IMR-90 (cell line): ENCODE measurements at regions not wholly inside any gene's neighbourhood (a gene's known extent, or its start where the extent isn't known, plus 50 kb on each side); places are given as distances from the start of the nearest gene placed in this dataset.
A peak's percentile ranks its signal among the peaks of the same experiment; 100 is the strongest.

Experiments
- ATAC-seq: fragments of 200-7000 bp; cut with Tn5 transposase; 2 replicates; pipeline ENCODE4 v1.9.1; 2020; ENCODE audit warnings: low read depth, mild to moderate bottlenecking, moderate library complexity
- BruUV-seq: library from RNA; stranded (reverse); fragments of 400-500 nt; replicated peaks from 2 replicates; lab custom pipeline; 2021; lab: Mats Ljungman, UMichigan
- CTCF ChIA-PET: fragments of 300-600 bp; formaldehyde crosslinking; extraction: SDS; loops from one replicate; lab custom pipeline; 2021; ENCODE audit warnings: antibody characterized with exemption; lab: Yijun Ruan, JAX
- POLR2A ChIA-PET: fragments of 300-600 bp; sonication (Branson Sonifier 250); formaldehyde crosslinking; loops from one replicate; lab custom pipeline; 2022; ENCODE audit warnings: antibody characterized with exemption; ENCODE audit not compliant: unreplicated experiment; lab: Charles Lee
- DNase-seq: peaks from one replicate; pipeline ENCODE4 v3.0.0; 2013
- H2AFZ ChIP-seq: replicated peaks from 2 replicates; pipeline ENCODE3; 2013; ENCODE audit warnings: low read length, mild to moderate bottlenecking; ENCODE audit not compliant: poor library complexity
- H2AK5ac ChIP-seq: 2 replicates; pipeline ENCODE4 v1.6.1; 2013; ENCODE audit warnings: low read depth, low read length, inconsistent platforms
- H2AK9ac ChIP-seq: replicated peaks from 2 replicates; pipeline ENCODE3; 2013; ENCODE audit warnings: mild to moderate bottlenecking, low read depth, low read length, moderate library complexity; ENCODE audit not compliant: poor library complexity
- H2BK120ac ChIP-seq: 2 replicates; pipeline ENCODE4 v1.6.1; 2013; ENCODE audit warnings: low read depth, low read length, inconsistent platforms
- H2BK15ac ChIP-seq: 3 replicates; pipeline ENCODE4 v1.6.1; 2013; ENCODE audit warnings: low read depth, low read length, inconsistent platforms
- H2BK20ac ChIP-seq: 2 replicates; pipeline ENCODE4 v1.6.1; 2013; ENCODE audit warnings: low read depth, mild to moderate bottlenecking, inconsistent platforms, low read length, moderate library complexity
- H2BK5ac ChIP-seq: 2 replicates; pipeline ENCODE4 v1.6.1; 2013; ENCODE audit warnings: mild to moderate bottlenecking, low read depth, low read length, inconsistent platforms; ENCODE audit not compliant: poor library complexity, severe bottlenecking
- H3K14ac ChIP-seq: replicated peaks from 2 replicates; pipeline ENCODE4 v1.6.1; 2013; ENCODE audit warnings: low read depth, low read length, inconsistent platforms
- H3K18ac ChIP-seq: 2 replicates; pipeline ENCODE4 v1.6.1; 2013; ENCODE audit warnings: low read depth, low read length, control low read depth
- H3K23ac ChIP-seq: 2 replicates; pipeline ENCODE4 v1.6.1; 2013; ENCODE audit warnings: low read depth, low read length, inconsistent platforms
- H3K27ac ChIP-seq: 2 replicates; pipeline ENCODE4 v1.5.1; 2013; ENCODE audit warnings: mild to moderate bottlenecking, control low read depth, low read length; ENCODE audit not compliant: insufficient read depth
- H3K27me3 ChIP-seq: 2 replicates; pipeline ENCODE4 v1.6.1; 2013; ENCODE audit warnings: low read length; ENCODE audit not compliant: control insufficient read depth, insufficient read depth
- H3K36me3 ChIP-seq: 2 replicates; pipeline ENCODE4 v1.6.1; 2013; ENCODE audit warnings: low read length, mixed read lengths; ENCODE audit not compliant: control insufficient read depth, insufficient read depth
- H3K4ac ChIP-seq: 2 replicates; pipeline ENCODE4 v1.6.1; 2013; ENCODE audit warnings: low read depth, low read length, inconsistent platforms
- H3K4me1 ChIP-seq: 2 replicates; pipeline ENCODE4 v1.6.1; 2013; ENCODE audit warnings: low read length, mixed read lengths; ENCODE audit not compliant: control insufficient read depth, insufficient read depth
- H3K4me2 ChIP-seq: 2 replicates; pipeline ENCODE4 v1.6.1; 2013; ENCODE audit warnings: low read depth, mild to moderate bottlenecking, control low read depth, low read length, moderate library complexity
- H3K4me3 ChIP-seq: 2 replicates; pipeline ENCODE4 v1.5.1; 2013; ENCODE audit warnings: low read depth, mild to moderate bottlenecking, control low read depth, low read length, moderate library complexity; ENCODE audit not compliant: insufficient read depth
- H3K56ac ChIP-seq: 2 replicates; pipeline ENCODE4 v1.6.1; 2013; ENCODE audit warnings: low read length, inconsistent platforms; ENCODE audit not compliant: insufficient read depth; ENCODE audit errors: extremely low read depth
- H3K79me1 ChIP-seq, 2 experiments: 2 replicates each; pipeline ENCODE4 v1.6.1; 2013; ENCODE audit warnings: low read length in 2 of 2, inconsistent platforms in 1 of 2, low read depth in 1 of 2
- H3K9ac ChIP-seq: 2 replicates; pipeline ENCODE4 v1.6.1; 2013; ENCODE audit warnings: low read depth, low read length, control low read depth
- H3K9me1 ChIP-seq: 2 replicates; pipeline ENCODE4 v1.6.1; 2013; ENCODE audit warnings: low read length, inconsistent platforms; ENCODE audit not compliant: insufficient read depth
- H3K9me3 ChIP-seq: 2 replicates; pipeline ENCODE4 v1.6.1; 2013; ENCODE audit warnings: low read length; ENCODE audit not compliant: control insufficient read depth, insufficient read depth
- H4K20me1 ChIP-seq: 2 replicates; pipeline ENCODE4 v1.6.1; 2013; ENCODE audit warnings: low read length, inconsistent platforms; ENCODE audit not compliant: insufficient read depth
- H4K5ac ChIP-seq: 2 replicates; pipeline ENCODE4 v1.6.1; 2013; ENCODE audit warnings: mild to moderate bottlenecking, low read depth, low read length, control low read depth
- H4K8ac ChIP-seq, 2 experiments: 2 replicates each; pipeline ENCODE4 v1.6.1; 2013; ENCODE audit warnings: low read depth in 2 of 2, low read length in 2 of 2, control low read depth in 1 of 2, inconsistent platforms in 1 of 2
- H4K91ac ChIP-seq: 2 replicates; pipeline ENCODE4 v1.6.1; 2013; ENCODE audit warnings: low read depth, low read length, inconsistent platforms; ENCODE audit not compliant: insufficient read depth
- CHD1 ChIP-seq: IDR thresholded peaks from 2 replicates; pipeline ENCODE4 v1.6.1; 2012; ENCODE audit warnings: low read depth, low read length, improper control_type of control experiment
- FOS ChIP-seq: fragments of 150-350 bp; IDR thresholded peaks from 2 replicates; pipeline ENCODE4 v1.6.1; 2016; ENCODE audit warnings: low read depth, low read length
- MAFK ChIP-seq: IDR thresholded peaks from 2 replicates; pipeline ENCODE4 v1.6.1; 2012; ENCODE audit warnings: low read depth, low read length, improper control_type of control experiment
- MAZ ChIP-seq: IDR thresholded peaks from 2 replicates; pipeline ENCODE4 v1.6.1; 2012; ENCODE audit warnings: low read depth, mild to moderate bottlenecking, low read length, improper control_type of control experiment, moderate library complexity, borderline replicate concordance
- MXI1 ChIP-seq: IDR thresholded peaks from 2 replicates; pipeline ENCODE4 v1.6.1; 2012; ENCODE audit warnings: low read depth, mild to moderate bottlenecking, low read length, moderate library complexity, borderline replicate concordance
- RAD21 ChIP-seq: IDR thresholded peaks from 2 replicates; pipeline ENCODE4 v1.6.1; 2012; ENCODE audit warnings: low read length, improper control_type of control experiment
- WGBS, 2 experiments: methylation state at CpG; one replicate each; pipeline versions ENCODE4 v1.1.5 to v1.1.7; 2013; ENCODE audit warnings: missing lambda C conversion rate in 2 of 2; ENCODE audit not compliant: insufficient read length in 1 of 2; ENCODE audit errors: extremely low coverage in 2 of 2; 5-methylcytosine and 5-hydroxymethylcytosine counted together
- dilution Hi-C: fragments of 300-500 bp; cut with HindIII; formaldehyde crosslinking; loops from one replicate; pipeline ENCODE4 v1.14.3; 2018; ENCODE audit warnings: low sequenced_read_pairs; ENCODE audit not compliant: unreplicated experiment
- in situ Hi-C: fragments of 300-500 bp; cut with MboI; formaldehyde crosslinking; loops from 3 replicates; pipeline ENCODE4 v1.14.3; 2019; ENCODE audit warnings: low sequenced_read_pairs, inconsistent platforms, mixed read lengths
- intact Hi-C: fragments of 100-400 bp; cut with micrococcal nuclease; formaldehyde crosslinking; loops from 2 replicates; pipeline ENCODE4 v1.10.0; 2022
- TF ChIP-seq, protein P1 (sequence below): fragments of 150-350 bp; IDR thresholded peaks from 2 replicates; pipeline ENCODE4 v1.6.1; 2017; ENCODE audit warnings: mild to moderate bottlenecking, antibody characterized with exemption, low read length, low read depth
- TF ChIP-seq, protein P2 (sequence below): fragments of 150-350 bp; IDR thresholded peaks from 2 replicates; pipeline ENCODE4 v1.6.1; 2016; ENCODE audit warnings: low read depth, mild to moderate bottlenecking, low read length, moderate library complexity, borderline replicate concordance
- TF ChIP-seq, protein P3 (sequence below): conservative IDR thresholded peaks from 2 replicates; pipeline ENCODE4 v1.5.1; 2012; ENCODE audit warnings: mild to moderate bottlenecking, low read depth, low read length, improper control_type of control experiment

DNA sequence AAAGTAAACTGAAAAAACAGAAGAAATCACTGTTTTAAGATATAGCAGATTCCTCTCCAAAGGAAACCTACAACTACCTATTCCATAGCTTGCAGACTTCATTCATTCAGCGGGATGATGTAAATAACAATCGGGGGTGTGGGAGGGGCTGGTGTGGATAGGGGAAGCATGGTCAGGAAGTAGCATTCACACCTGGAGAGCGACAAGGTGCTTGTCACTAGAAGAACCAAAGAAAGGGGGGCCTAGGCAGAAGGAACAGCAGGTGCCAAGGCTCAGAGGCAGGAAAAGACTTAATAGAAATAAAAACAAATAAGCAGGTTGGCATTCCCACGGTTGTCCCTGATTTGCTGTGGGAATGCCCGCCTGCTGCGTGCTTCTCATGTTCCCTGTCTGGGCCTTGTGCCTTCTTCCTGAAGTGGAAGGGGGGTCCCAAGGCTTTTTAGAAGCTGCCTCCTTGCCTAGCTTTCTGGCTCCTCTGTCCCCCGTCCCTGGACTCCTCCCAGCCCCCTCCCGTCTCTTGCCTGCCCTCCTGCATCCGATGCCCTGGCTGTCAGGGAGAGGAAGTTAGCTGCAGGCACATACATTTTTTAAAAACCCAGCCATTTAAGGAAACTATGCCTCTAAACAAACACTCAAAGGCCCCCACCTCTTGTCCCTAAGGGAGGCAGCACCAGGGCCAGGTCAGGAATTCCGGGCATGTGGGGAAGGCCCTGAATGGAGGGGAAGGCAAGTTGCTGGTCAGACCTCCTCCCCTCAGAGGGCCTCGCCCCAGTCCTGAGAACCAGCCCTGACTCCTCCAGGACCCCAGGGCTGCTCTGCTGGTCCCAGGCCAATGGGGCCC is 54.7 kb upstream of the PRDM11 start (continued):
- TF ChIP-seq, protein P1, sequence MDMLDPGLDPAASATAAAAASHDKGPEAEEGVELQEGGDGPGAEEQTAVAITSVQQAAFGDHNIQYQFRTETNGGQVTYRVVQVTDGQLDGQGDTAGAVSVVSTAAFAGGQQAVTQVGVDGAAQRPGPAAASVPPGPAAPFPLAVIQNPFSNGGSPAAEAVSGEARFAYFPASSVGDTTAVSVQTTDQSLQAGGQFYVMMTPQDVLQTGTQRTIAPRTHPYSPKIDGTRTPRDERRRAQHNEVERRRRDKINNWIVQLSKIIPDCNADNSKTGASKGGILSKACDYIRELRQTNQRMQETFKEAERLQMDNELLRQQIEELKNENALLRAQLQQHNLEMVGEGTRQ, result no peak
- TF ChIP-seq MAFK, result no peak

DNA sequence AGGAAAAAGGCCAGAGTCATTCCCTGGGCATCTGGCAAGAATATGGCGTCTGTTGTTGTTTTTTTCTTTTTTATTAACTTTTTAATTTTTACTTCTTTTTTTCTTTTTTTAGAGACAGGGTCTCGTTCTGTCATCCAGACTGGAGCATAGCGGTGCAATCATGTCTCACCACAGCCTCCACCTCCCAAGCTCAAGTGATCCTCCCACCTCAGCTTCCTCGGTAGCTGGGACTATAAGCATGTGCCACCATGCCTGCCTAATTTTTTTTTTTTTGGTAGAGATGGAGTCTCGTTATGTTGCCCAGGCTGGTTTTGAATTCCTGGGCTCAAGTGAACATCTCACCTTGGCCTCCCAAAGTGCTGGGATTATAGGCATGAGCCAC is 54.0 kb upstream of the PRDM11 start:
- Histone ChIP-seq H3K4me2 (no peak overlapping the region), H4K20me1 (peaks cover 3% of the 10 kb centered on the region; the same call in 1 of the 2 replicates), H2AK9ac (no peak overlapping the region), H4K5ac (no peak overlapping the region; the same call in 1 of the 2 replicates), H4K8ac (peak overlapping the region; percentile 26 to 62; a peak in 2 of 4 replicates), H4K91ac (peak overlapping the region; percentile 73), H3K23ac (no peak overlapping the region), H3K36me3 (no peaks in the 10 kb centered on the region), H3K79me1 (no peaks in the 10 kb centered on the region), H3K27me3 (peaks cover 26% of the 10 kb centered on the region), H2BK20ac (no peak overlapping the region), H3K4me3 (no peak overlapping the region), H2BK5ac (no peak overlapping the region), H3K9ac (no peak overlapping the region), H3K4ac (peak overlapping the region; percentile 65), H3K27ac (no peak overlapping the region), H3K14ac (no peak overlapping the region), H2BK15ac (no peak overlapping the region), H3K9me3 (no peaks in the 10 kb centered on the region), H3K18ac (peak overlapping the region; percentile 74; the same call in 1 of the 2 replicates), H2AK5ac (0 out of 2 replicates have a peak overlapping the region, but pooled peaks have one; percentile 50), H3K56ac (no peak overlapping the region), H2BK120ac (peak overlapping the region; percentile 68; the same call in 1 of the 2 replicates), H3K9me1 (peaks cover 10% of the 10 kb centered on the region), H3K4me1 (peaks cover 30% of the 10 kb centered on the region), H2AFZ (no peak overlapping the region)
- DNase-seq (no peak), ATAC-seq (no peak)
- ChIA-PET POLR2A (no interaction called here), CTCF (interaction anchor here (0.6 to 1.7 kb wide), 2 partner anchors 73 to 156 kb away, joined by 3 to 4 read pairs; no protein-coding TSS in a partner anchor)
- in situ Hi-C loops, result no loop called here
- dilution Hi-C loops, result no loop called here
- intact Hi-C loops, result no loop called here
- WGBS, 2 experiments, result no CpG with 5 or more reads among the region's 5 CpGs
- TF ChIP-seq CHD1, result no peak
- TF ChIP-seq, protein P2, sequence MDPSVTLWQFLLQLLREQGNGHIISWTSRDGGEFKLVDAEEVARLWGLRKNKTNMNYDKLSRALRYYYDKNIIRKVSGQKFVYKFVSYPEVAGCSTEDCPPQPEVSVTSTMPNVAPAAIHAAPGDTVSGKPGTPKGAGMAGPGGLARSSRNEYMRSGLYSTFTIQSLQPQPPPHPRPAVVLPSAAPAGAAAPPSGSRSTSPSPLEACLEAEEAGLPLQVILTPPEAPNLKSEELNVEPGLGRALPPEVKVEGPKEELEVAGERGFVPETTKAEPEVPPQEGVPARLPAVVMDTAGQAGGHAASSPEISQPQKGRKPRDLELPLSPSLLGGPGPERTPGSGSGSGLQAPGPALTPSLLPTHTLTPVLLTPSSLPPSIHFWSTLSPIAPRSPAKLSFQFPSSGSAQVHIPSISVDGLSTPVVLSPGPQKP, result no peak
- TF ChIP-seq RAD21, result no peak
- TF ChIP-seq FOS, result no peak
- no peak for TF ChIP-seq MAZ
- TF ChIP-seq MAFK, result no peak
- TF ChIP-seq MXI1, result no peak
- TF ChIP-seq, protein P3, sequence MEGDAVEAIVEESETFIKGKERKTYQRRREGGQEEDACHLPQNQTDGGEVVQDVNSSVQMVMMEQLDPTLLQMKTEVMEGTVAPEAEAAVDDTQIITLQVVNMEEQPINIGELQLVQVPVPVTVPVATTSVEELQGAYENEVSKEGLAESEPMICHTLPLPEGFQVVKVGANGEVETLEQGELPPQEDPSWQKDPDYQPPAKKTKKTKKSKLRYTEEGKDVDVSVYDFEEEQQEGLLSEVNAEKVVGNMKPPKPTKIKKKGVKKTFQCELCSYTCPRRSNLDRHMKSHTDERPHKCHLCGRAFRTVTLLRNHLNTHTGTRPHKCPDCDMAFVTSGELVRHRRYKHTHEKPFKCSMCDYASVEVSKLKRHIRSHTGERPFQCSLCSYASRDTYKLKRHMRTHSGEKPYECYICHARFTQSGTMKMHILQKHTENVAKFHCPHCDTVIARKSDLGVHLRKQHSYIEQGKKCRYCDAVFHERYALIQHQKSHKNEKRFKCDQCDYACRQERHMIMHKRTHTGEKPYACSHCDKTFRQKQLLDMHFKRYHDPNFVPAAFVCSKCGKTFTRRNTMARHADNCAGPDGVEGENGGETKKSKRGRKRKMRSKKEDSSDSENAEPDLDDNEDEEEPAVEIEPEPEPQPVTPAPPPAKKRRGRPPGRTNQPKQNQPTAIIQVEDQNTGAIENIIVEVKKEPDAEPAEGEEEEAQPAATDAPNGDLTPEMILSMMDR, result no peak
- no TSS peak for BruUV-seq
